ENCODE measurements at regions not wholly inside any gene's neighbourhood (a gene's known extent, or its start where the extent isn't known, plus 50 kb on each side); places are given as distances from the start of the nearest gene placed in this dataset.

DNA sequence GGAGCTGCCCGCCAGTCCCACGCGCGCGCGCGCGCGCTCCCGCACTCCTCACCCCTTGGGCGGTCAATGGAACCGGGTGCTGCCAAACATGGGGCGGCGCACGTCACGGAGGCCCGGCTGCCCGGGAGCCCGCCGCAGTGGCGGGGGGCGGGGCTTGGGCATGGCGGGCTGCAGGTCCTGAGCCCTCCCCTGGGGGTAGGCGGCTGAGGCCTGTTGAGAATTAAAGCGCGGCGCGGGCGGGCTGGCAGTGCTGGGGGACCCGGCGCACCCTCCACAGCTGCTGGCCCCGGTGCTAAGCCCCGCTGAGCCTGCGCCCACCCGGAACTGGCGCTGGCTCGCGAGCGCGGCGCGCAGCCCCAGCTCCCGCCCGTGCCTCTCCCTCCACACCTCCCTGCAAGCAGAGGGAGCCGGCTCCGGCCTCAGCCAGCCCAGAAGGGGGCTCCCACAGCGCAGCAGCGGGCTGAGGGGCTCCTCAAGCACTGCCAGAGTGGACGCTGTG, 634.2 kb downstream of the ANKRD7 start:
- no peaks in the 10 kb centered on the region for H3K36me3 ChIP-seq (ENCODE audit: insufficient read depth)
- peak overlapping the region; percentile 38 for H3K4me2 ChIP-seq
- no peaks in the 10 kb centered on the region for H3K9me2 ChIP-seq (ENCODE audit: insufficient read depth)
- H3K27ac ChIP-seq (ENCODE audit: low read depth), result no peak overlapping the region
- H3F3A ChIP-seq (replicated peaks; ENCODE audit: low read depth), result no peaks in the 10 kb centered on the region
- peak; percentile 63 for DNase-seq (ENCODE audit: low spot score)
- peaks cover 7% of the 10 kb centered on the region; the same call in 1 of the 2 replicates for H3K4me1 ChIP-seq (ENCODE audit: insufficient read depth)
- Mint-ChIP-seq H3K36me3 (ENCODE audit: low read depth) (peaks cover 9% of the 10 kb centered on the region), H3K9me3 (peaks cover 8% of the 10 kb centered on the region; the same call in 2 of the 3 replicates), H3K4me3 (no peak overlapping the region), H3K4me1 (no peaks in the 10 kb centered on the region; the same call in 2 of the 3 replicates), H3K27me3 (ENCODE audit: insufficient read depth, low read depth, poor library complexity) (no peaks in the 10 kb centered on the region), H3K27ac (no peak overlapping the region)
- peak; percentile 92 for ATAC-seq
- peak overlapping the region; percentile 49 for H3K4me3 ChIP-seq
- H3K79me2 ChIP-seq (replicated peaks; ENCODE audit: insufficient read depth), result no peaks in the 10 kb centered on the region
- no peaks in the 10 kb centered on the region for H3K27me3 ChIP-seq (ENCODE audit: insufficient read depth)
- H2AFZ ChIP-seq, result peak overlapping the region; percentile 63
- TF ChIP-seq, protein P1, sequence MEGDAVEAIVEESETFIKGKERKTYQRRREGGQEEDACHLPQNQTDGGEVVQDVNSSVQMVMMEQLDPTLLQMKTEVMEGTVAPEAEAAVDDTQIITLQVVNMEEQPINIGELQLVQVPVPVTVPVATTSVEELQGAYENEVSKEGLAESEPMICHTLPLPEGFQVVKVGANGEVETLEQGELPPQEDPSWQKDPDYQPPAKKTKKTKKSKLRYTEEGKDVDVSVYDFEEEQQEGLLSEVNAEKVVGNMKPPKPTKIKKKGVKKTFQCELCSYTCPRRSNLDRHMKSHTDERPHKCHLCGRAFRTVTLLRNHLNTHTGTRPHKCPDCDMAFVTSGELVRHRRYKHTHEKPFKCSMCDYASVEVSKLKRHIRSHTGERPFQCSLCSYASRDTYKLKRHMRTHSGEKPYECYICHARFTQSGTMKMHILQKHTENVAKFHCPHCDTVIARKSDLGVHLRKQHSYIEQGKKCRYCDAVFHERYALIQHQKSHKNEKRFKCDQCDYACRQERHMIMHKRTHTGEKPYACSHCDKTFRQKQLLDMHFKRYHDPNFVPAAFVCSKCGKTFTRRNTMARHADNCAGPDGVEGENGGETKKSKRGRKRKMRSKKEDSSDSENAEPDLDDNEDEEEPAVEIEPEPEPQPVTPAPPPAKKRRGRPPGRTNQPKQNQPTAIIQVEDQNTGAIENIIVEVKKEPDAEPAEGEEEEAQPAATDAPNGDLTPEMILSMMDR (conservative IDR thresholded peaks at IDR 0.05; ENCODE audit: low read depth in 2 of 2), result peak in 1 of 2 experiments; percentile 42; a peak in 2 of 4 replicates
- no peak for TF ChIP-seq NANOG (IDR thresholded peaks at IDR 0.05; ENCODE audit: borderline replicate concordance)
- no peaks in the 10 kb centered on the region for H4K20me1 ChIP-seq (replicated peaks; ENCODE audit: insufficient read depth)

DNA sequence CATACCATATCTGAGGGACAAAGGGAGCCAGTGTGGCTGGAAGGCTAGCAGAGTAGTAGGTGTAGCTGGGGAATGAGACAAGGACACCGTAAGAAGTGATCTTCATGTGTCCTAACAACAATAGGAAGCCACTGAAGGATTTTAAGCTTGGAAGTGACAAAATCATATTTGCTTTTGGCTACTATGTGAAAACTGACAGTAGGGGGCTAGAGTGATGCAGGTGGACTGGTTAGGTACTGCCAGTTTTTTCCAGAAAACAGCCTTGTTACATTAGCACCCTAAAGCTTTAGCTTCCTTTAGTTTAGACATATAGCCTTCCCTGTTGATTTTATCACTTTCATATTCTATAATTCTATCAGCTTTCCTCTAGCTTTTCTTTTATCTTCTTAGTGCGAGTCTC, 637.1 kb downstream of the ANKRD7 start:
- Histone ChIP-seq H3K27me3 (ENCODE audit: insufficient read depth) (no peaks in the 10 kb centered on the region), H2AFZ (peak overlapping the region; percentile 79; the same call in 1 of the 2 replicates), H3K79me2 (replicated peaks; ENCODE audit: insufficient read depth) (no peaks in the 10 kb centered on the region), H4K20me1 (replicated peaks; ENCODE audit: insufficient read depth) (no peaks in the 10 kb centered on the region), H3K4me1 (ENCODE audit: insufficient read depth) (peaks cover 3% of the 10 kb centered on the region; the same call in 1 of the 2 replicates), H3F3A (replicated peaks; ENCODE audit: low read depth) (no peaks in the 10 kb centered on the region), H3K27ac (ENCODE audit: low read depth) (no peak overlapping the region), H3K4me2 (no peak overlapping the region), H3K4me3 (no peak overlapping the region), H3K9me2 (ENCODE audit: insufficient read depth) (no peaks in the 10 kb centered on the region), H3K36me3 (ENCODE audit: insufficient read depth) (no peaks in the 10 kb centered on the region)
- H3K4me1 Mint-ChIP-seq, result no peaks in the 10 kb centered on the region; the same call in 2 of the 3 replicates
- peaks cover 9% of the 10 kb centered on the region for H3K36me3 Mint-ChIP-seq (ENCODE audit: low read depth)
- DNase-seq (ENCODE audit: low spot score) (no peak), ATAC-seq (no peak)
- 0 out of 2 replicates have a peak overlapping the region, but pooled peaks have one; percentile 6 for H3K27ac Mint-ChIP-seq
- peaks cover 8% of the 10 kb centered on the region; the same call in 2 of the 3 replicates for H3K9me3 Mint-ChIP-seq
- no peak overlapping the region for H3K4me3 Mint-ChIP-seq
- H3K27me3 Mint-ChIP-seq (ENCODE audit: insufficient read depth, low read depth, poor library complexity), result no peaks in the 10 kb centered on the region
- TF ChIP-seq CREB1 (CRISPR knock-in tag; IDR thresholded peaks at IDR 0.05; ENCODE audit: low read depth) (no peak), POLR2AphosphoS5 (IDR thresholded peaks at IDR 0.05; ENCODE audit: low read depth) (no peak), EZH2phosphoT487 (IDR thresholded peaks at IDR 0.05; ENCODE audit: unreplicated experiment) (no peak)
- TF ChIP-seq, protein P2, sequence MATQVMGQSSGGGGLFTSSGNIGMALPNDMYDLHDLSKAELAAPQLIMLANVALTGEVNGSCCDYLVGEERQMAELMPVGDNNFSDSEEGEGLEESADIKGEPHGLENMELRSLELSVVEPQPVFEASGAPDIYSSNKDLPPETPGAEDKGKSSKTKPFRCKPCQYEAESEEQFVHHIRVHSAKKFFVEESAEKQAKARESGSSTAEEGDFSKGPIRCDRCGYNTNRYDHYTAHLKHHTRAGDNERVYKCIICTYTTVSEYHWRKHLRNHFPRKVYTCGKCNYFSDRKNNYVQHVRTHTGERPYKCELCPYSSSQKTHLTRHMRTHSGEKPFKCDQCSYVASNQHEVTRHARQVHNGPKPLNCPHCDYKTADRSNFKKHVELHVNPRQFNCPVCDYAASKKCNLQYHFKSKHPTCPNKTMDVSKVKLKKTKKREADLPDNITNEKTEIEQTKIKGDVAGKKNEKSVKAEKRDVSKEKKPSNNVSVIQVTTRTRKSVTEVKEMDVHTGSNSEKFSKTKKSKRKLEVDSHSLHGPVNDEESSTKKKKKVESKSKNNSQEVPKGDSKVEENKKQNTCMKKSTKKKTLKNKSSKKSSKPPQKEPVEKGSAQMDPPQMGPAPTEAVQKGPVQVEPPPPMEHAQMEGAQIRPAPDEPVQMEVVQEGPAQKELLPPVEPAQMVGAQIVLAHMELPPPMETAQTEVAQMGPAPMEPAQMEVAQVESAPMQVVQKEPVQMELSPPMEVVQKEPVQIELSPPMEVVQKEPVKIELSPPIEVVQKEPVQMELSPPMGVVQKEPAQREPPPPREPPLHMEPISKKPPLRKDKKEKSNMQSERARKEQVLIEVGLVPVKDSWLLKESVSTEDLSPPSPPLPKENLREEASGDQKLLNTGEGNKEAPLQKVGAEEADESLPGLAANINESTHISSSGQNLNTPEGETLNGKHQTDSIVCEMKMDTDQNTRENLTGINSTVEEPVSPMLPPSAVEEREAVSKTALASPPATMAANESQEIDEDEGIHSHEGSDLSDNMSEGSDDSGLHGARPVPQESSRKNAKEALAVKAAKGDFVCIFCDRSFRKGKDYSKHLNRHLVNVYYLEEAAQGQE (IDR thresholded peaks at IDR 0.05; ENCODE audit: unreplicated experiment), result no peak
- TF ChIP-seq, protein P1 (conservative IDR thresholded peaks at IDR 0.05; ENCODE audit: low read depth in 2 of 2), result no peak
- TF ChIP-seq, protein P3, sequence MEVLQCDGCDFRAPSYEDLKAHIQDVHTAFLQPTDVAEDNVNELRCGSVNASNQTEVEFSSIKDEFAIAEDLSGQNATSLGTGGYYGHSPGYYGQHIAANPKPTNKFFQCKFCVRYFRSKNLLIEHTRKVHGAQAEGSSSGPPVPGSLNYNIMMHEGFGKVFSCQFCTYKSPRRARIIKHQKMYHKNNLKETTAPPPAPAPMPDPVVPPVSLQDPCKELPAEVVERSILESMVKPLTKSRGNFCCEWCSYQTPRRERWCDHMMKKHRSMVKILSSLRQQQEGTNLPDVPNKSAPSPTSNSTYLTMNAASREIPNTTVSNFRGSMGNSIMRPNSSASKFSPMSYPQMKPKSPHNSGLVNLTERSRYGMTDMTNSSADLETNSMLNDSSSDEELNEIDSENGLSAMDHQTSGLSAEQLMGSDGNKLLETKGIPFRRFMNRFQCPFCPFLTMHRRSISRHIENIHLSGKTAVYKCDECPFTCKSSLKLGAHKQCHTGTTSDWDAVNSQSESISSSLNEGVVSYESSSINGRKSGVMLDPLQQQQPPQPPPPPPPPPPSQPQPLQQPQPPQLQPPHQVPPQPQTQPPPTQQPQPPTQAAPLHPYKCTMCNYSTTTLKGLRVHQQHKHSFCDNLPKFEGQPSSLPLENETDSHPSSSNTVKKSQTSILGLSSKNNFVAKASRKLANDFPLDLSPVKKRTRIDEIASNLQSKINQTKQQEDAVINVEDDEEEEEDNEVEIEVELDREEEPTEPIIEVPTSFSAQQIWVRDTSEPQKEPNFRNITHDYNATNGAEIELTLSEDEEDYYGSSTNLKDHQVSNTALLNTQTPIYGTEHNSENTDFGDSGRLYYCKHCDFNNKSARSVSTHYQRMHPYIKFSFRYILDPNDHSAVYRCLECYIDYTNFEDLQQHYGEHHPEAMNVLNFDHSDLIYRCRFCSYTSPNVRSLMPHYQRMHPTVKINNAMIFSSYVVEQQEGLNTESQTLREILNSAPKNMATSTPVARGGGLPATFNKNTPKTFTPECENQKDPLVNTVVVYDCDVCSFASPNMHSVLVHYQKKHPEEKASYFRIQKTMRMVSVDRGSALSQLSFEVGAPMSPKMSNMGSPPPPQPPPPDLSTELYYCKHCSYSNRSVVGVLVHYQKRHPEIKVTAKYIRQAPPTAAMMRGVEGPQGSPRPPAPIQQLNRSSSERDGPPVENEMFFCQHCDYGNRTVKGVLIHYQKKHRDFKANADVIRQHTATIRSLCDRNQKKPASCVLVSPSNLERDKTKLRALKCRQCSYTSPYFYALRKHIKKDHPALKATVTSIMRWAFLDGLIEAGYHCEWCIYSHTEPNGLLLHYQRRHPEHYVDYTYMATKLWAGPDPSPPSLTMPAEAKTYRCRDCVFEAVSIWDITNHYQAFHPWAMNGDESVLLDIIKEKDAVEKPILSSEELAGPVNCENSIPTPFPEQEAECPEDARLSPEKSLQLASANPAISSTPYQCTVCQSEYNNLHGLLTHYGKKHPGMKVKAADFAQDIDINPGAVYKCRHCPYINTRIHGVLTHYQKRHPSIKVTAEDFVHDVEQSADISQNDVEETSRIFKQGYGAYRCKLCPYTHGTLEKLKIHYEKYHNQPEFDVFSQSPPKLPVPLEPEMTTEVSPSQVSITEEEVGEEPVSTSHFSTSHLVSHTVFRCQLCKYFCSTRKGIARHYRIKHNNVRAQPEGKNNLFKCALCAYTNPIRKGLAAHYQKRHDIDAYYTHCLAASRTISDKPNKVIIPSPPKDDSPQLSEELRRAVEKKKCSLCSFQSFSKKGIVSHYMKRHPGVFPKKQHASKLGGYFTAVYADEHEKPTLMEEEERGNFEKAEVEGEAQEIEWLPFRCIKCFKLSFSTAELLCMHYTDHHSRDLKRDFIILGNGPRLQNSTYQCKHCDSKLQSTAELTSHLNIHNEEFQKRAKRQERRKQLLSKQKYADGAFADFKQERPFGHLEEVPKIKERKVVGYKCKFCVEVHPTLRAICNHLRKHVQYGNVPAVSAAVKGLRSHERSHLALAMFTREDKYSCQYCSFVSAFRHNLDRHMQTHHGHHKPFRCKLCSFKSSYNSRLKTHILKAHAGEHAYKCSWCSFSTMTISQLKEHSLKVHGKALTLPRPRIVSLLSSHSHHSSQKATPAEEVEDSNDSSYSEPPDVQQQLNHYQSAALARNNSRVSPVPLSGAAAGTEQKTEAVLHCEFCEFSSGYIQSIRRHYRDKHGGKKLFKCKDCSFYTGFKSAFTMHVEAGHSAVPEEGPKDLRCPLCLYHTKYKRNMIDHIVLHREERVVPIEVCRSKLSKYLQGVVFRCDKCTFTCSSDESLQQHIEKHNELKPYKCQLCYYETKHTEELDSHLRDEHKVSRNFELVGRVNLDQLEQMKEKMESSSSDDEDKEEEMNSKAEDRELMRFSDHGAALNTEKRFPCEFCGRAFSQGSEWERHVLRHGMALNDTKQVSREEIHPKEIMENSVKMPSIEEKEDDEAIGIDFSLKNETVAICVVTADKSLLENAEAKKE (CRISPR knock-in tag; IDR thresholded peaks at IDR 0.05), result no peak

Data from GM23338 (cell line).